Type B pancreatic cell (in vitro differentiated cells): ENCODE measurements at regions not wholly inside any gene's neighbourhood (a gene's known extent, or its start where the extent isn't known, plus 50 kb on each side); places are given as distances from the start of the nearest gene placed in this dataset.

Source experiments
- DNase-seq: peaks from one replicate; pipeline ENCODE4 v3.0.0; 2021; ENCODE audit warnings: mixed read lengths; ENCODE audit not compliant: unreplicated experiment; ENCODE audit errors: extremely low spot score
- H3K27ac Mint-ChIP-seq: 2 replicates; pipeline ENCODE4 v1.8.0; 2021; ENCODE audit warnings: mild to moderate bottlenecking, mixed read lengths
- H3K27me3 Mint-ChIP-seq: 2 replicates; pipeline ENCODE4 v1.8.0; 2021; ENCODE audit warnings: mixed read lengths
- H3K36me3 Mint-ChIP-seq: 2 replicates; pipeline ENCODE4 v1.8.0; 2021; ENCODE audit warnings: mixed read lengths
- H3K4me1 Mint-ChIP-seq: one replicate; pipeline ENCODE4 v1.8.0; 2021; ENCODE audit warnings: mixed read lengths; ENCODE audit not compliant: unreplicated experiment
- H3K4me3 Mint-ChIP-seq: 2 replicates; pipeline ENCODE4 v1.8.0; 2021; ENCODE audit warnings: mild to moderate bottlenecking, mixed read lengths
- H3K9me3 Mint-ChIP-seq: 2 replicates; pipeline ENCODE4 v1.8.0; 2021; ENCODE audit warnings: mixed read lengths
- CTCF ChIP-seq: fragments of 200-600 bp; sonication (generic); conservative IDR thresholded peaks from 2 replicates; pipeline ENCODE4 v1.5.0; 2021; ENCODE audit warnings: antibody characterized with exemption, mild to moderate bottlenecking

DNA sequence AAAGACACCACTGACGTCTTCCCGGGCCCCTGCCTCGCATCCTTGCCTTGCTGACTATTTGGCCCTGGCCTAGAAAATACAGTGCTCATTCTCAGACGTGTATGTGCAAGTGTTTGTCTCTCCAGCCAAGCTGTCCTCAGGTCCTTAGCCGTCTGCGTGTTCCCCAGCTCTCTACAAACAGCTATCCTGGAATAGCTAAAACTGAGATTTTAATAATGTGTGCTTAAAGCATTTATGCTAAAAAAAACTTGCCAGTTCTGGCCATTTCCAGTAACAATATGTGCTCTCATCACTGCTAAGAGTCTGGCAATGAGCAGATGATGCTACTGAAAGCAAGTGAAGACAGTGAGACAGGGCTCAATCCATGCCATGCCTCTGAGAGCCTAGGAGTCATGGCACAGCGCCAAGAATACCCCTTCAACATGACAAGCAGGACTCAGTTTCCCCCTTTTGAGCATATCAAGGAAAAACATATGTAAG is 55.7 kb downstream of the IRF2BP2 start:
- no peak for TF ChIP-seq CTCF
- Mint-ChIP-seq H3K4me1 (peaks cover 33% of the 10 kb centered on the region), H3K36me3 (no peaks in the 10 kb centered on the region), H3K27ac (peak overlapping the region; percentile 1), H3K4me3 (no peak overlapping the region), H3K27me3 (no peaks in the 10 kb centered on the region), H3K9me3 (peaks cover 5% of the 10 kb centered on the region)
- DNase-seq: no peak

GRCh38 chr1:234553240-234554188 is 56.5 kb downstream of the IRF2BP2 start:
- H3K36me3 Mint-ChIP-seq: no peaks in the 10 kb centered on the region
- no peak for DNase-seq
- H3K9me3 Mint-ChIP-seq: peaks cover 5% of the 10 kb centered on the region
- H3K4me1 Mint-ChIP-seq: peaks cover 32% of the 10 kb centered on the region
- peak overlapping the region; percentile 69 for H3K27ac Mint-ChIP-seq
- peak overlapping the region; percentile 1 for H3K4me3 Mint-ChIP-seq
- TF ChIP-seq CTCF: no peak
- no peaks in the 10 kb centered on the region for H3K27me3 Mint-ChIP-seq

DNA sequence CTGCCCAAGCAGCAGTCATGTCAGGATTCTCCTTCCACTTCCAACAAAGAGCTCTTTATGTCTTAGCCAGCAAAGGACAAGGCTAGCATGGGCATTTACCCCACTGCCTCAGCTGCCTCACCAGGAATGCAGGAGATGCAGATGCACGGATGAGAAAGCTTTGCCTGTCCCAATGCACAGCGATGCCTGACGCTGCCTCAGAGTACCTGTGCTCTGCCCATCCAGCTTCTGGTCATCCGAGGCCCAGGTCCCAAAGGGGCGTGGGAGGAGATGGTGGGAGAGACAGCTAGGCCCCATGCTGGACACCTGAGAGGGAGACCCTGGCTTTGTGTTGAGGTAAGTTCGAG is 59.0 kb downstream of the IRF2BP2 start:
- no peaks in the 10 kb centered on the region for H3K36me3 Mint-ChIP-seq
- H3K9me3 Mint-ChIP-seq: peaks cover 5% of the 10 kb centered on the region
- no peak for DNase-seq
- no peaks in the 10 kb centered on the region for H3K27me3 Mint-ChIP-seq
- H3K4me3 Mint-ChIP-seq: no peak overlapping the region
- no peak for TF ChIP-seq CTCF
- H3K27ac Mint-ChIP-seq: no peak overlapping the region
- H3K4me1 Mint-ChIP-seq: peaks cover 33% of the 10 kb centered on the region

GRCh38 chr1:234550341-234551031 is 59.5 kb downstream of the IRF2BP2 start:
- H3K36me3 Mint-ChIP-seq: no peaks in the 10 kb centered on the region
- no peak for DNase-seq
- H3K9me3 Mint-ChIP-seq: peaks cover 3% of the 10 kb centered on the region
- TF ChIP-seq CTCF: no peak
- H3K4me3 Mint-ChIP-seq: no peak overlapping the region
- no peak overlapping the region for H3K27ac Mint-ChIP-seq
- H3K27me3 Mint-ChIP-seq: no peaks in the 10 kb centered on the region
- H3K4me1 Mint-ChIP-seq: peaks cover 37% of the 10 kb centered on the region

DNA sequence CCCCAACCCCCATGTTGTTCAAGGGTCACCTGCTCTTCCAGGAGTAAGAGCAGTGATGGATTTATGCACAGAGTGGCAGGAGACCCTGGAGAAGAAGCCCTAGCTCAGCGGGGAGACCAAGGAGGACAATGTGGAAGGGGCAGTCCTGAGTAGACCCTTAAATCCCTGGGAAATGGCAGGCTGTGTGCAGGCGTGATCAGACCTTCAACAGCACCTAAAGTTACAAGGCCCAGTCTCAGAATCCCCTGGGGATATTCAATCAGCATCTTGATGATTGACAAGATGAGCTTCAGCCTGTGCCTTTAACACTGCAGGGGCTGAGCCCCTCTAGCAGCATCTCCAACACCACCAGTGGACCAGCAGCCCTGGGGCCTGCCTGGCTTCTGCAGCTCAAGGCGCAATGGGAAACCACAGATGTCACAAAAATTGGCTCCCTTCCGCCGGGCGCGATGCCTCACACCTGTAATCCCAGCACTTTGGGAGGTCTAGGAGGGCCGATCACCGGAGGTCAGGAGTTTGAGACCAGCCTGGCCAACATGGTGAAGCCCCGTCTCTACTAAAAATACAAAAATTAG is 60.4 kb downstream of the IRF2BP2 start:
- Mint-ChIP-seq H3K9me3 (no peaks in the 10 kb centered on the region), H3K4me1 (peaks cover 38% of the 10 kb centered on the region), H3K27ac (no peak overlapping the region), H3K4me3 (no peak overlapping the region), H3K27me3 (no peaks in the 10 kb centered on the region), H3K36me3 (no peaks in the 10 kb centered on the region)
- no peak for DNase-seq
- TF ChIP-seq CTCF: no peak
